ENCODE measurements at regions not wholly inside any gene's neighbourhood (a gene's known extent, or its start where the extent isn't known, plus 50 kb on each side); places are given as distances from the start of the nearest gene placed in this dataset.

GRCh38 chr4:26171941-26172340 lies 148.9 kb upstream of the RBPJ start:
- no peak overlapping the region for H3K4me3 Mint-ChIP-seq
- H3K9me3 ChIP-seq (ENCODE audit: low read length): no peaks in the 10 kb centered on the region
- H3K27ac ChIP-seq (ENCODE audit: low read depth, low read length): no peak overlapping the region
- peaks cover 4 to 11% (median 6%) of the 10 kb centered on the region in 3 donors for H3K4me1 Mint-ChIP-seq
- H3K4me1 ChIP-seq (ENCODE audit: insufficient read depth, low read length): no peaks in the 10 kb centered on the region
- H3K4me3 ChIP-seq (ENCODE audit: low read length): no peak overlapping the region
- H3K9me3 Mint-ChIP-seq: no peaks in the 10 kb centered on the region
- ChIA-PET CTCF (no interaction called here), POLR2A (no interaction called here)
- no peaks in the 10 kb centered on the region for H3K27me3 ChIP-seq (ENCODE audit: insufficient read depth, low read length, poor library complexity, severe bottlenecking)
- no peaks in the 10 kb centered on the region for H3K36me3 Mint-ChIP-seq
- H3K36me3 ChIP-seq (ENCODE audit: insufficient read depth, low read length): no peaks in the 10 kb centered on the region
- no peak for DNase-seq
- peaks cover 0 to 14% of the 10 kb centered on the region in 2 donors for H3K27me3 Mint-ChIP-seq
- no peak overlapping the region for H3K27ac Mint-ChIP-seq

DNA sequence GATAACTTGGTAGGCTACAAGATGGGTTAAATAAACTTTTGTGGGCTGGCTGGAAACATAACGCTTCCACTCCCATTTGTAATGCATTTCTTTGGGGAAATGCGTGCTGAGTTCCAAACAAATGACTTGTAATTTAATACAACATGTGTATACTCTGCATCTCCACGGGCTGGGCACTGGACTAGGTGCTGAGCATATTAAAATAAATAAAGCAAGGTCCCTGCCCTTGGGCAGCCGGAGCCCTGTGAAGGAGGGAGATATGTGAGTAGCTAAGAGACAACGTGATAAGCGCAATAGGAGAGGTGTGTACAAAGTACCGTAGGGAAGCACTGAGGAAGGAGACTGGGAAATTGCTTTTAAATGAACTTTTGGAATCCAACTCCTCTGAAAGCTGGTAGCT lies 147.2 kb upstream of the RBPJ start:
- DNase-seq: no peak
- Mint-ChIP-seq H3K4me3 (no peak overlapping the region), H3K27ac (peak overlapping the region in 3 of 8 donors; percentile 35 to 63 (median 47)), H3K4me1 (peaks cover 4 to 11% (median 6%) of the 10 kb centered on the region in 3 donors), H3K27me3 (peaks cover 0 to 14% of the 10 kb centered on the region in 2 donors), H3K9me3 (no peaks in the 10 kb centered on the region), H3K36me3 (no peaks in the 10 kb centered on the region)
- Histone ChIP-seq H3K4me3 (ENCODE audit: low read length) (no peak overlapping the region), H3K36me3 (ENCODE audit: insufficient read depth, low read length) (no peaks in the 10 kb centered on the region), H3K4me1 (ENCODE audit: insufficient read depth, low read length) (no peaks in the 10 kb centered on the region), H3K27ac (ENCODE audit: low read depth, low read length) (no peak overlapping the region), H3K9me3 (ENCODE audit: low read length) (no peaks in the 10 kb centered on the region), H3K27me3 (ENCODE audit: insufficient read depth, low read length, poor library complexity, severe bottlenecking) (no peaks in the 10 kb centered on the region)
- CTCF ChIA-PET: interaction anchor here (1.5 kb wide), 1 partner anchor 12 kb away, joined by 3 read pairs; no protein-coding TSS in a partner anchor
- POLR2A ChIA-PET: interaction anchor here (0.6 kb wide), 1 partner anchor 145 kb away, joined by 5 read pairs; no protein-coding TSS in a partner anchor

DNA sequence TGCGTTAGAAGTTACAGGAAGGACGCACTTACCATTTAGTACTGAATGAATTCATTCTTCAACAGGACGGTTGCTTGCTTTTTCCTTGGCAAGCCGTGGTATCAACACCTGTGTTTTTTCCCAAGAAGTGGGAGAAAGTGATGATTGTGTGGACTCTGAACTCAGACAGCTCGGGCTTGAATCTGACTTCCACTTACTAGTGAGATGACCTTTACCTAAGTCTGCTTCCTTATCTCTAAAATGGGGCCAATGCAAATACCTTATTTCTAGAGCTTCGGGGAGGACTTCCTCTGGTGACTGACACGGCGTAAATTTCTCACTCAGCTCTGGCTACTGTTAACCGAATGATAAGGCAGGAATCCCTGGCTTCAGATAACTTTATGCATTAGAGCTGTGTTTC lies 146.8 kb upstream of the RBPJ start:
- CTCF ChIA-PET: interaction anchor here (1.5 kb wide), 1 partner anchor 13 kb away, joined by 3 read pairs; no protein-coding TSS in a partner anchor
- no peak overlapping the region for H3K27ac ChIP-seq (ENCODE audit: low read depth, low read length)
- no peak for DNase-seq
- H3K9me3 ChIP-seq (ENCODE audit: low read length): no peaks in the 10 kb centered on the region
- peaks cover 6 to 14% (median 7%) of the 10 kb centered on the region in 3 donors for H3K4me1 Mint-ChIP-seq
- peak overlapping the region in 2 of 7 donors; percentile 16 to 47 for H3K4me3 Mint-ChIP-seq
- H3K4me3 ChIP-seq (ENCODE audit: low read length): no peak overlapping the region
- H3K36me3 Mint-ChIP-seq: no peaks in the 10 kb centered on the region
- H3K4me1 ChIP-seq (ENCODE audit: insufficient read depth, low read length): no peaks in the 10 kb centered on the region
- H3K27me3 Mint-ChIP-seq: peaks cover 0 to 14% of the 10 kb centered on the region in 2 donors
- no peaks in the 10 kb centered on the region for H3K9me3 Mint-ChIP-seq
- POLR2A ChIA-PET: interaction anchor here (0.6 kb wide), 1 partner anchor 145 kb away, joined by 5 read pairs; no protein-coding TSS in a partner anchor
- H3K36me3 ChIP-seq (ENCODE audit: insufficient read depth, low read length): no peaks in the 10 kb centered on the region
- no peaks in the 10 kb centered on the region for H3K27me3 ChIP-seq (ENCODE audit: insufficient read depth, low read length, poor library complexity, severe bottlenecking)
- peak overlapping the region in 2 of 8 donors; percentile 47 to 63 for H3K27ac Mint-ChIP-seq

DNA sequence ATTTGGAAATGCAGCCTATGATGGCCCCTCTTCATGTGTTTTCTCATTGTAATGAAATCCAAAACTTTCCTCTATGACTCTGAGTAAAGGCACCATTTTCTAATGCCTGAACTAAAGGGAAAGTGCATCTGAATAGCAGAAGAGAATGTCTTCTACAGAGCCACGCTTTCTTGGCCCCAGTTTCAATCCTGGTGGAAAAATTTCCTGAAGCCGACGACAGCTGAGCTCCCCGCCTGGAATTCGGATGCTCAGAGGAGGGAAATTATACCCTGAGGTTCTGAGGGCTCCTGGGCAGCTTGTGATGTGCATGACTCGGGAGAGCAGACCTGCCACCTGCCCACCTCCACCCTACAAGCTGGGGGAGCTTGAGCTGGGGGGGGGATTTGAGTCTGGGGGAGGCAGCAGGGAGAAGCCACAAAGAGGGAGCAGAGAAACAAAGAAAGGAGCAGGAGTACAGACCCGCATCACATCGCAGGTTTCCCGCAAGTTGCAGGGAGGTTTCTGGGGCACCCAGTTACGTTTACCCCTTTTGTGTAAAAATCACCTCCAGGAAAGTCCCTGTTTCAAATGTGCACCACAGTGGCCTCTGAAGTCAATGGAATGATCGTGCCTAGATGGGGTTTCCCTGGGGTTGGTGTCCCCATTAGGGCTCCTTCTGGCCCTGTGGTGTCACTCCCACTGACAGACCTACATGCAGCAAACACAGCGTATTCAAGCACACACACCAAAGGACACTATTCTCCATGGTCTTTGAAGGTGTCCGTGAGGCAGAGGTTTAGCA lies 145.6 kb upstream of the RBPJ start:
- Mint-ChIP-seq H3K9me3 (no peaks in the 10 kb centered on the region), H3K27me3 (peaks cover 0 to 14% of the 10 kb centered on the region in 2 donors), H3K4me3 (peak overlapping the region in 1 of 7 donors; percentile 8), H3K36me3 (no peaks in the 10 kb centered on the region), H3K4me1 (peaks cover 8 to 19% (median 10%) of the 10 kb centered on the region in 3 donors), H3K27ac (peak overlapping the region in 3 of 8 donors; percentile 12 to 74 (median 60))
- POLR2A ChIA-PET: no interaction called here
- H3K36me3 ChIP-seq (ENCODE audit: insufficient read depth, low read length): no peaks in the 10 kb centered on the region
- DNase-seq: peak in 3 of 5 donors; percentile 9 to 27 (median 13)
- no peak overlapping the region for H3K4me3 ChIP-seq (ENCODE audit: low read length)
- H3K9me3 ChIP-seq (ENCODE audit: low read length): no peaks in the 10 kb centered on the region
- H3K27me3 ChIP-seq (ENCODE audit: insufficient read depth, low read length, poor library complexity, severe bottlenecking): no peaks in the 10 kb centered on the region
- H3K27ac ChIP-seq (ENCODE audit: low read depth, low read length): no peak overlapping the region
- no peaks in the 10 kb centered on the region for H3K4me1 ChIP-seq (ENCODE audit: insufficient read depth, low read length)
- CTCF ChIA-PET: interaction anchor here (1.5 kb wide), 1 partner anchor 14 kb away, joined by 3 read pairs; no protein-coding TSS in a partner anchor

GRCh38 chr4:26175905-26176470 lies 144.8 kb upstream of the RBPJ start:
- Histone ChIP-seq H3K36me3 (ENCODE audit: insufficient read depth, low read length) (no peaks in the 10 kb centered on the region), H3K27me3 (ENCODE audit: insufficient read depth, low read length, poor library complexity, severe bottlenecking) (no peaks in the 10 kb centered on the region), H3K4me3 (ENCODE audit: low read length) (no peak overlapping the region), H3K4me1 (ENCODE audit: insufficient read depth, low read length) (no peaks in the 10 kb centered on the region), H3K27ac (ENCODE audit: low read depth, low read length) (no peak overlapping the region), H3K9me3 (ENCODE audit: low read length) (no peaks in the 10 kb centered on the region)
- DNase-seq: no peak
- Mint-ChIP-seq H3K27me3 (peaks cover 0 to 10% of the 10 kb centered on the region in 2 donors), H3K4me3 (no peak overlapping the region), H3K36me3 (no peaks in the 10 kb centered on the region), H3K9me3 (no peaks in the 10 kb centered on the region), H3K27ac (peak overlapping the region in 1 of 8 donors; percentile 47), H3K4me1 (peaks cover 8 to 19% (median 10%) of the 10 kb centered on the region in 3 donors)
- ChIA-PET POLR2A (no interaction called here), CTCF (no interaction called here)

GRCh38 chr4:26176598-26177149 lies 144.1 kb upstream of the RBPJ start:
- CTCF ChIA-PET: no interaction called here
- no peaks in the 10 kb centered on the region for H3K27me3 ChIP-seq (ENCODE audit: insufficient read depth, low read length, poor library complexity, severe bottlenecking)
- peaks cover 8 to 19% (median 10%) of the 10 kb centered on the region in 3 donors for H3K4me1 Mint-ChIP-seq
- H3K9me3 ChIP-seq (ENCODE audit: low read length): no peaks in the 10 kb centered on the region
- H3K9me3 Mint-ChIP-seq: no peaks in the 10 kb centered on the region
- DNase-seq: no peak
- H3K4me3 Mint-ChIP-seq: no peak overlapping the region
- H3K36me3 ChIP-seq (ENCODE audit: insufficient read depth, low read length): no peaks in the 10 kb centered on the region
- peak overlapping the region in 2 of 8 donors; percentile 3 to 56 for H3K27ac Mint-ChIP-seq
- H3K27me3 Mint-ChIP-seq: peaks cover 0 to 10% of the 10 kb centered on the region in 2 donors
- POLR2A ChIA-PET: no interaction called here
- H3K36me3 Mint-ChIP-seq: no peaks in the 10 kb centered on the region
- H3K4me1 ChIP-seq (ENCODE audit: insufficient read depth, low read length): no peaks in the 10 kb centered on the region
- H3K4me3 ChIP-seq (ENCODE audit: low read length): no peak overlapping the region
- no peak overlapping the region for H3K27ac ChIP-seq (ENCODE audit: low read depth, low read length)

DNA sequence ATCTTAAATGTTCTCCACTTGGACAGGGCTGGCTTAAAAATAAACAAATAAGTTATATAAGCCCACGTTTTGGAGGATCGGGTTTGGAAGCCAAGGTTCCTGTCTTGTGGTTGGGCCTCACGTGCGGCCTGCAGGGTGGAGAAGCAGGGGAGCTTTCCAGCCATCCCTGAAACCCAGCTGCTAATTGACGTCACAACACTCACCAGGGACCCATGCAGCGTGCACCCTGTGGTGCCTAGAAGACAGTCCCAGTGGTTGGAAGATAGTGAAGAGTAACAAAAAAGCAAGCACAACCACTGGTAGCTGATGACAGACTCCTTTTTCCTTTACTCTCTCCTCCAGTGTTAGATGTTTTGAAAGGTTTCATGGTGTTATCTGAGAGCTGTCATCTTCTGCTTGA lies 142.0 kb upstream of the RBPJ start:
- H3K4me1 ChIP-seq (ENCODE audit: insufficient read depth, low read length): no peaks in the 10 kb centered on the region
- Mint-ChIP-seq H3K36me3 (no peaks in the 10 kb centered on the region), H3K27me3 (no peaks in the 10 kb centered on the region), H3K27ac (peak overlapping the region in 1 of 8 donors; percentile 9), H3K9me3 (no peaks in the 10 kb centered on the region), H3K4me1 (peaks cover 6 to 15% (median 10%) of the 10 kb centered on the region in 3 donors), H3K4me3 (no peak overlapping the region)
- no peaks in the 10 kb centered on the region for H3K9me3 ChIP-seq (ENCODE audit: low read length)
- ChIA-PET POLR2A (no interaction called here), CTCF (interaction anchor here (0.6 kb wide), 1 partner anchor 13 kb away, joined by 3 read pairs; no protein-coding TSS in a partner anchor)
- H3K27ac ChIP-seq (ENCODE audit: low read depth, low read length): no peak overlapping the region
- DNase-seq: no peak
- no peak overlapping the region for H3K4me3 ChIP-seq (ENCODE audit: low read length)
- no peaks in the 10 kb centered on the region for H3K36me3 ChIP-seq (ENCODE audit: insufficient read depth, low read length)
- H3K27me3 ChIP-seq (ENCODE audit: insufficient read depth, low read length, poor library complexity, severe bottlenecking): no peaks in the 10 kb centered on the region

- no peak overlapping the region for H3K4me3 ChIP-seq (ENCODE audit: low read length)
- Mint-ChIP-seq H3K4me1 (peaks cover 6 to 12% (median 10%) of the 10 kb centered on the region in 3 donors), H3K27ac (peak overlapping the region in 2 of 8 donors; percentile 9 to 13), H3K27me3 (no peaks in the 10 kb centered on the region), H3K4me3 (no peak overlapping the region), H3K36me3 (no peaks in the 10 kb centered on the region), H3K9me3 (no peaks in the 10 kb centered on the region)
- H3K9me3 ChIP-seq (ENCODE audit: low read length): no peaks in the 10 kb centered on the region
- no peaks in the 10 kb centered on the region for H3K27me3 ChIP-seq (ENCODE audit: insufficient read depth, low read length, poor library complexity, severe bottlenecking)
- no peak overlapping the region for H3K27ac ChIP-seq (ENCODE audit: low read depth, low read length)
- no peaks in the 10 kb centered on the region for H3K36me3 ChIP-seq (ENCODE audit: insufficient read depth, low read length)
- H3K4me1 ChIP-seq (ENCODE audit: insufficient read depth, low read length): no peaks in the 10 kb centered on the region
- DNase-seq: no peak
- CTCF ChIA-PET: interaction anchor here (0.6 kb wide), 1 partner anchor 12 kb away, joined by 3 read pairs; no protein-coding TSS in a partner anchor
- POLR2A ChIA-PET: no interaction called here
These were observed 141.5 kb upstream of the RBPJ start for GRCh38 chr4:26179316-26179760.
